ENCODE measurements at regions not wholly inside any gene's neighbourhood (a gene's known extent, or its start where the extent isn't known, plus 50 kb on each side); places are given as distances from the start of the nearest gene placed in this dataset.
"Not testable (repeated sequence)": the region's sequence is repeated elsewhere in the genome, so short reads cannot be mapped to it uniquely, and the experiment has no call there.

DNA sequence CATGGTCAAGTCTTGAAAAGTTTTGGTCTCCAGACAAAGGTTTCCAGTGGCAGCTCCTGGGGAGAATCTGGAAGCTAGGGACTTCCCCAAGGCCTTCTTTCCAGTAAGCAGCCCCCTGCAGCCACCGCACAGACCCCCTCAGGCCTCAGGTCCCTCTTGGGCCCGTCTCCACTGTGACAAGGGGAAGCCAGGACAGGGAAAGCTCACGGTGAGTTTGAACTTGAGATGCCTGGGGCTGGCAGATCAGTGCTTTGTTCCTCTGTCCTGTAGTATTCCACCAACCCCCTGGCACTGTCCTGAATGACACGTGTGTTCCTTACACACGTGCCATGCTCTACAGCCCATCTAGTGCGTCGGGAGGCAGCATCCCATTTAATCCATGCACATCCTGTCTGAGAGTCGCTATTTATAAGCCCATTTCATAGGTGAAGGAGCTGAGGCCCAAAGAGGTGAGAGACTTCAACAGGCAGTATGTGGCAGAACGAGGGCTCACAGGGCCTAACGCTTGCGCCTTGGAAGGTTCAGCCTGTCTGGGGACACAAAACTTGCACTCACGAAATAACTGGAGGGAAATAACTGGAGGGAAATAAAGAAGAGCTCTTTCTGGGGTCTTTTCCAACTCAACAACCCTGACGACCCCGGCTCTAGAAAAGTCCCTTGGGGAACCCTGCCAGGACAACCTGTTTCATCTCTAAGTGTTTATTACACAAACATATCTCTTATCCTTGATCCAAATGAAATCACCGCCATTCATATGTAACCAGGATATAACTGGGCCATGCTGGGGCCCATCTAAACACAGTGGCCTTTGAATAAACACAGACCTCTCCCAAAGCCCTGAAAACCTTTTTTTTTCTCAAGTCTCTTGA is 123.0 kb downstream of the BANF2 start:
- H3K27me3 Mint-ChIP-seq (ENCODE audit: low read depth, unreplicated experiment): peaks cover 5% of the 10 kb centered on the region
- H3K9ac ChIP-seq (ENCODE audit: low read length): no peak overlapping the region
- H3K27ac ChIP-seq (ENCODE audit: low read depth, low read length): no peak overlapping the region
- no peaks in the 10 kb centered on the region for H3K79me2 ChIP-seq (ENCODE audit: insufficient read depth, low read length)
- H3K9me3 Mint-ChIP-seq (ENCODE audit: unreplicated experiment): peaks cover 4% of the 10 kb centered on the region
- H3K4me3 ChIP-seq (ENCODE audit: insufficient read depth, low read depth, low read length): no peak overlapping the region
- no peaks in the 10 kb centered on the region for H3K36me3 Mint-ChIP-seq (ENCODE audit: low read depth, unreplicated experiment)
- no peaks in the 10 kb centered on the region for H4K20me1 ChIP-seq (ENCODE audit: insufficient read depth, low read length)
- no peaks in the 10 kb centered on the region for H3K9me3 ChIP-seq (ENCODE audit: insufficient read depth, low read depth, low read length)
- H3K4me1 Mint-ChIP-seq (ENCODE audit: low read depth, unreplicated experiment): peaks cover 13% of the 10 kb centered on the region
- no peak overlapping the region for H2AFZ ChIP-seq (ENCODE audit: low read depth, low read length)
- no peaks in the 10 kb centered on the region for H3K36me3 ChIP-seq (ENCODE audit: insufficient read depth, low read length)
- no peak overlapping the region for H3K4me2 ChIP-seq (ENCODE audit: low read length)
- no peaks in the 10 kb centered on the region for H3K27me3 ChIP-seq (ENCODE audit: insufficient read depth, low read length)
- no peak for FAIRE-seq
- no peak for TF ChIP-seq EZH2 (IDR thresholded peaks at IDR 0.05; ENCODE audit: insufficient read depth, low read length)
- TF ChIP-seq, protein P1, sequence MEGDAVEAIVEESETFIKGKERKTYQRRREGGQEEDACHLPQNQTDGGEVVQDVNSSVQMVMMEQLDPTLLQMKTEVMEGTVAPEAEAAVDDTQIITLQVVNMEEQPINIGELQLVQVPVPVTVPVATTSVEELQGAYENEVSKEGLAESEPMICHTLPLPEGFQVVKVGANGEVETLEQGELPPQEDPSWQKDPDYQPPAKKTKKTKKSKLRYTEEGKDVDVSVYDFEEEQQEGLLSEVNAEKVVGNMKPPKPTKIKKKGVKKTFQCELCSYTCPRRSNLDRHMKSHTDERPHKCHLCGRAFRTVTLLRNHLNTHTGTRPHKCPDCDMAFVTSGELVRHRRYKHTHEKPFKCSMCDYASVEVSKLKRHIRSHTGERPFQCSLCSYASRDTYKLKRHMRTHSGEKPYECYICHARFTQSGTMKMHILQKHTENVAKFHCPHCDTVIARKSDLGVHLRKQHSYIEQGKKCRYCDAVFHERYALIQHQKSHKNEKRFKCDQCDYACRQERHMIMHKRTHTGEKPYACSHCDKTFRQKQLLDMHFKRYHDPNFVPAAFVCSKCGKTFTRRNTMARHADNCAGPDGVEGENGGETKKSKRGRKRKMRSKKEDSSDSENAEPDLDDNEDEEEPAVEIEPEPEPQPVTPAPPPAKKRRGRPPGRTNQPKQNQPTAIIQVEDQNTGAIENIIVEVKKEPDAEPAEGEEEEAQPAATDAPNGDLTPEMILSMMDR (IDR thresholded peaks at IDR 0.05; ENCODE audit: insufficient read depth, low read depth, low read length): no peak
- H3K4me3 Mint-ChIP-seq (ENCODE audit: unreplicated experiment): no peak overlapping the region
- no peak for DNase-seq (ENCODE audit: low read depth)
- H3K4me1 ChIP-seq (ENCODE audit: insufficient read depth, low read length): peaks cover 11% of the 10 kb centered on the region
- H3K27ac Mint-ChIP-seq (ENCODE audit: unreplicated experiment): no peak overlapping the region

DNA sequence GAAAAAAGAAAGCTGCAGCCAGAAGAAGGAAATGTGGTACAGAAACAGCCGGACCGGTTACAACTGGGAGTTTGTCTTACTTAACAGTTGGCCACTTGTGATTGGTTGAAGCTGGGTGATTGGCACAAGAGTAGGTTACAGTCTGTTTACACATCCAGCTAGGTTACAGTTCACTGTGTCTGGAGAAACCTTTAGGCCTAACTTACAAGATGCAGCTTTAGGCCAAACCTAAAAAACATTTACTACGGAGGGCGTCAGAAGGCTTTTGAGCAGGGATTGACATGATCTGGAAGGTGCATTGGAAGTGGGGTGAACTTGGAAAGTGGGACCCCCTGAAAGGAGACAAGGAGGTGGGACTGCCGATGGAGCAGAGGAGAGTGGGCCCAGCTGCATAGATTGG is 122.3 kb downstream of the BANF2 start:
- Histone ChIP-seq H3K4me1 (ENCODE audit: insufficient read depth, low read length) (peaks cover 18% of the 10 kb centered on the region), H3K9ac (ENCODE audit: low read length) (no peak overlapping the region), H2AFZ (ENCODE audit: low read depth, low read length) (no peak overlapping the region), H3K27ac (ENCODE audit: low read depth, low read length) (no peak overlapping the region), H3K9me3 (ENCODE audit: insufficient read depth, low read depth, low read length) (no peaks in the 10 kb centered on the region), H3K4me3 (ENCODE audit: insufficient read depth, low read depth, low read length) (no peak overlapping the region), H4K20me1 (ENCODE audit: insufficient read depth, low read length) (no peaks in the 10 kb centered on the region), H3K4me2 (ENCODE audit: low read length) (no peak overlapping the region), H3K36me3 (ENCODE audit: insufficient read depth, low read length) (no peaks in the 10 kb centered on the region), H3K79me2 (ENCODE audit: insufficient read depth, low read length) (no peaks in the 10 kb centered on the region), H3K27me3 (ENCODE audit: insufficient read depth, low read length) (no peaks in the 10 kb centered on the region)
- Mint-ChIP-seq H3K4me3 (ENCODE audit: unreplicated experiment) (no peak overlapping the region), H3K36me3 (ENCODE audit: low read depth, unreplicated experiment) (no peaks in the 10 kb centered on the region), H3K9me3 (ENCODE audit: unreplicated experiment) (peaks cover 4% of the 10 kb centered on the region), H3K27me3 (ENCODE audit: low read depth, unreplicated experiment) (peaks cover 5% of the 10 kb centered on the region), H3K27ac (ENCODE audit: unreplicated experiment) (no peak overlapping the region), H3K4me1 (ENCODE audit: low read depth, unreplicated experiment) (peaks cover 18% of the 10 kb centered on the region)
- TF ChIP-seq, protein P1 (IDR thresholded peaks at IDR 0.05; ENCODE audit: insufficient read depth, low read depth, low read length): no peak
- TF ChIP-seq EZH2 (IDR thresholded peaks at IDR 0.05; ENCODE audit: insufficient read depth, low read length): no peak
- DNase-seq (ENCODE audit: low read depth) (no peak), FAIRE-seq (no peak)

DNA sequence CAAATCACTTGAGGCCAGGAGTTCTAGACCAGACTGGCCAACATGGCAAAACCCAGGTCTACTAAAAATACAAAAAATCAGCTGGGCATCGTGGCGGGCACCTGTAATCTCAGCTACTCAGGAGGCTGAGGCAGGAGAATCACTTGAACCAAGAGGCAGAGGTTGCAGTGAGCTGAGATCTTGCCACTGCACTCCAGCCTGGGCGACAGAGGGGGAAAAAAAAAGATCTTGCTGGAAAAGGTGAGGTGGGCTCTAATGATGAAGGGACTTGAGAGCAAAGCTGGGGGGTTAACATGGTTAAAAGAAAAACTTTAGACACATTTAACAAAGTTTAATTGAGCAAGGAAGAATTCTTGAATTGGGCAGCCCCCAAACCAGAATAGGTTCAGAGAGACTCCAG is 121.8 kb downstream of the BANF2 start:
- not testable (repeated sequence) for H3K27ac Mint-ChIP-seq (ENCODE audit: unreplicated experiment)
- H3K4me1 Mint-ChIP-seq (ENCODE audit: low read depth, unreplicated experiment): peaks cover 18% of the 10 kb centered on the region

More for the DNA sequence above, 121.8 kb downstream of the BANF2 start:
- H3K9me3 ChIP-seq (ENCODE audit: insufficient read depth, low read depth, low read length); H4K20me1 ChIP-seq (ENCODE audit: insufficient read depth, low read length); H3K27me3 ChIP-seq (ENCODE audit: insufficient read depth, low read length); H3K36me3 Mint-ChIP-seq (ENCODE audit: low read depth, unreplicated experiment); H3K79me2 ChIP-seq (ENCODE audit: insufficient read depth, low read length); H3K4me3 ChIP-seq (ENCODE audit: insufficient read depth, low read depth, low read length); H3K36me3 ChIP-seq (ENCODE audit: insufficient read depth, low read length); H3K27ac ChIP-seq (ENCODE audit: low read depth, low read length); H3K9me3 Mint-ChIP-seq (ENCODE audit: unreplicated experiment); H3K4me3 Mint-ChIP-seq (ENCODE audit: unreplicated experiment); DNase-seq (ENCODE audit: low read depth); H2AFZ ChIP-seq (ENCODE audit: low read depth, low read length); H3K27me3 Mint-ChIP-seq (ENCODE audit: low read depth, unreplicated experiment); H3K9ac ChIP-seq (ENCODE audit: low read length); FAIRE-seq; H3K4me2 ChIP-seq (ENCODE audit: low read length): not testable (repeated sequence)
- peaks cover 18% of the 10 kb centered on the region for H3K4me1 ChIP-seq (ENCODE audit: insufficient read depth, low read length)
